Kidney epithelial cell (primary cell): ENCODE measurements at regions not wholly inside any gene's neighbourhood (a gene's known extent, or its start where the extent isn't known, plus 50 kb on each side); places are given as distances from the start of the nearest gene placed in this dataset.

Experiments used
- DNase-seq: peaks from one replicate; pipeline ENCODE4 v3.0.0-alpha.2; 2010; ENCODE audit warnings: low read depth
- H3K27me3 ChIP-seq: 2 replicates; pipeline ENCODE4 v1.6.0; 2011; ENCODE audit warnings: low read length; ENCODE audit not compliant: control insufficient read depth, insufficient read depth
- H3K36me3 ChIP-seq: 2 replicates; pipeline ENCODE4 v1.5.1; 2011; ENCODE audit warnings: low read length; ENCODE audit not compliant: control insufficient read depth, insufficient read depth
- H3K4me3 ChIP-seq: 2 replicates; pipeline ENCODE4 v1.5.1; 2011; ENCODE audit warnings: low read depth, mild to moderate bottlenecking, control low read depth, low read length
- CTCF ChIP-seq: IDR thresholded peaks from 2 replicates; pipeline ENCODE4 v1.5.1; 2011; ENCODE audit warnings: mild to moderate bottlenecking, moderate library complexity, low read length, control low read depth, inconsistent platforms; ENCODE audit not compliant: insufficient read depth, poor library complexity, severe bottlenecking

DNA sequence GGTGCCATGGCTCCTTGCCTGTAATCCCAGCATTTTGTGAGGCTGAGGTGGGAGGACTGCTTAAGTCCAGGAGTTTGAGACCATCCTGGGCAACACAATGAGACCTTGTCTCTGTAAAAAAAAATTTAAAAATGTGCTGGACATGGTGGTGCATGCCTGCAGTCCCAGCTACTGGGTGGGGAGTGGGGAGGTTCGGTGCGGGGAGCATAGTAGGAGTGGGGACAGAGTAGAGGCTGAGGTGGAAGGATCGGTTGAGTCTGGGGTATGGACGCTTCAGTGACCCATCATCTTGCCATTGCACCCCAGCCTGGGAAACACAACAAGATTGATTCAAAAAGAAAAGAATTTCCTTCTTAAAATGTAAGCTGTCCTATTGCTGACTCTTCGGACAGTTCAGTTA, 1490.0 kb upstream of the GBE1 start:
- no peaks in the 10 kb centered on the region for H3K36me3 ChIP-seq
- no peak for TF ChIP-seq CTCF
- no peak for DNase-seq
- no peaks in the 10 kb centered on the region for H3K27me3 ChIP-seq
- no peak overlapping the region for H3K4me3 ChIP-seq

- no peak overlapping the region for H3K4me3 ChIP-seq
- H3K36me3 ChIP-seq, result no peaks in the 10 kb centered on the region
- no peak for TF ChIP-seq CTCF
- no peaks in the 10 kb centered on the region for H3K27me3 ChIP-seq
- no peak for DNase-seq
Observed at GRCh38 chr3:83250613-83251012, 1489.2 kb upstream of the GBE1 start.

- Histone ChIP-seq H3K4me3 (no peak overlapping the region), H3K27me3 (no peaks in the 10 kb centered on the region), H3K36me3 (no peaks in the 10 kb centered on the region)
- no peak for DNase-seq
- TF ChIP-seq CTCF, result no peak
Observed at GRCh38 chr3:83248454-83248853, 1487.0 kb upstream of the GBE1 start.

DNA sequence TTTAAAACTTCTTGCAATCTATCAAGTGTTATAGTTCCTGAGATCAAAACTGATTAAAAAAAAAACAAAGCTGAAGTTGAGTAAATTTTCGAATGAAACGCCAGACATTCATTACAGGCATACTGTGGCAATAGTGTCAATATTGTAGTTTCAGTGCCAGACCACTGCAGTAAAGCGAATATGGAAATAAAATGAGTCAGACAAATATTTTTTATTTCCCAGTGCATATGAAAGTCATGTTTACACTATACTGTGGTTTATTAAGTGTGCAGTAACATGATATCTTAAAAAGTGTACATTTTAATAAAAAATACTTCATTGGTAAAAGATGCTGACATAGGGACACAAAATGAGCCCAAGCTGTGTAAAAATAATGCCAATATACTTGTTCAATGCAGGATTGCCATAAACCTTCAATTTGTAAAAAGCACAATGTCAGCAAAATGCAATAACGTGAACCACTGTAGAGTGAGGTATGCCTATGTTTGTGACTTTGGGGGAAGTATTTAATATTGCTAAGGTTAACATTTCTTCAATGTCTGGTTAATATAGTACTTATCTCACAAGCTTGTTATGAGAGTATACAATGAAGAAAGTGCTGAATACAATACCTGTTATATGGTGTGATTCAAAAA, 1473.9 kb upstream of the GBE1 start:
- Histone ChIP-seq H3K36me3 (no peaks in the 10 kb centered on the region), H3K4me3 (no peak overlapping the region), H3K27me3 (no peaks in the 10 kb centered on the region)
- DNase-seq, result no peak
- no peak for TF ChIP-seq CTCF

- Histone ChIP-seq H3K4me3 (no peak overlapping the region), H3K36me3 (no peaks in the 10 kb centered on the region), H3K27me3 (no peaks in the 10 kb centered on the region)
- no peak for DNase-seq
- TF ChIP-seq CTCF, result no peak
Observed at GRCh38 chr3:83233715-83234114, 1472.3 kb upstream of the GBE1 start.

DNA sequence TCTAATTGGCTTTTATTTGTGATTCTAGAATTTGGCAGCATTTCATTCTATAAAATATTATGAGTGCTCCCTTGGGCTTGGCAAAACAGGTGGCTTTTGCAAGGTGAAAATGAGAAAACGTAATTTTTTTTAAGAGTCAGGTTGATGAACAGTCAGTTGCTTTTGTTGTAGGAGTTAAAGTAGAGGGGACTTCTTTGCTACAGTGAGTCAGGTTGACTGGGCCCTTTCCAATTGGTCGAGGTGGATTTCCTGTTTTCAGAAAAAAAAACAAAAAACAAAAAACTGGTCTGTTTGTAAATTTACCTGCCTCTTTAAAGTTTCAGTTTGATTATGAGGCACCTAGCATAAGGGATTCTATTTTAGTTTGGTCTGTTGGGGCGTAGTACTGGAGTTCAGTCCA, 1469.4 kb upstream of the GBE1 start:
- no peak overlapping the region for H3K4me3 ChIP-seq
- no peak for TF ChIP-seq CTCF
- DNase-seq, result no peak
- no peaks in the 10 kb centered on the region for H3K36me3 ChIP-seq
- H3K27me3 ChIP-seq, result no peaks in the 10 kb centered on the region
